ENCODE measurements at regions not wholly inside any gene's neighbourhood (a gene's known extent, or its start where the extent isn't known, plus 50 kb on each side); places are given as distances from the start of the nearest gene placed in this dataset.
"Not testable (repeated sequence)": the region's sequence is repeated elsewhere in the genome, so short reads cannot be mapped to it uniquely, and the experiment has no call there.

DNA sequence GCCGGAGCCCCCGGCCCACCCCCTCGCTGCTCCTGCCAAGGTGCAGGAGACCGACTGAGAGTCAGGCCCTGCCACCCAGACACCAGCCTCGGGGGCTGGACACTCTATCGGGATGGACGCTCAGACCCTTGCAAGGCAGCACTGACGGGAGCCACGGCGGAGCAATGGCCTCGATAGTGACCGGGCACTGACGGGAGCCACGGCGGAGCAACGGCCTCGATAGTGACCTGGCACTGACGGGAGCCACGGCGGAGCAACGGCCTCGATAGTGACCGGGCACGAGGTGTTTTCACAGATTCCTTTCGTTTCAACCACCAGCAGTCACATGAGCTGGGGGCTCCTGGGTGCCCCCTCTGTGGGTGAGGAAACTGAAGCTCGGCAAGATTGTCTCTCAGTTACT is 123.6 kb upstream of the PPP1R26 start:
- Histone ChIP-seq H3K27ac (no peak overlapping the region), H3K27me3 (no peaks in the 10 kb centered on the region), H3K4me1 (no peaks in the 10 kb centered on the region), H3K4me3 (no peak overlapping the region), H3K36me3 (no peaks in the 10 kb centered on the region), H3K9me3 (no peaks in the 10 kb centered on the region)
- ATAC-seq (no peak), DNase-seq (no peak)
- TF ChIP-seq, protein P1, sequence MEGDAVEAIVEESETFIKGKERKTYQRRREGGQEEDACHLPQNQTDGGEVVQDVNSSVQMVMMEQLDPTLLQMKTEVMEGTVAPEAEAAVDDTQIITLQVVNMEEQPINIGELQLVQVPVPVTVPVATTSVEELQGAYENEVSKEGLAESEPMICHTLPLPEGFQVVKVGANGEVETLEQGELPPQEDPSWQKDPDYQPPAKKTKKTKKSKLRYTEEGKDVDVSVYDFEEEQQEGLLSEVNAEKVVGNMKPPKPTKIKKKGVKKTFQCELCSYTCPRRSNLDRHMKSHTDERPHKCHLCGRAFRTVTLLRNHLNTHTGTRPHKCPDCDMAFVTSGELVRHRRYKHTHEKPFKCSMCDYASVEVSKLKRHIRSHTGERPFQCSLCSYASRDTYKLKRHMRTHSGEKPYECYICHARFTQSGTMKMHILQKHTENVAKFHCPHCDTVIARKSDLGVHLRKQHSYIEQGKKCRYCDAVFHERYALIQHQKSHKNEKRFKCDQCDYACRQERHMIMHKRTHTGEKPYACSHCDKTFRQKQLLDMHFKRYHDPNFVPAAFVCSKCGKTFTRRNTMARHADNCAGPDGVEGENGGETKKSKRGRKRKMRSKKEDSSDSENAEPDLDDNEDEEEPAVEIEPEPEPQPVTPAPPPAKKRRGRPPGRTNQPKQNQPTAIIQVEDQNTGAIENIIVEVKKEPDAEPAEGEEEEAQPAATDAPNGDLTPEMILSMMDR (IDR thresholded peaks at IDR 0.05) = no peak
- intact Hi-C loops (cut with DNase I) = no loop called here

DNA sequence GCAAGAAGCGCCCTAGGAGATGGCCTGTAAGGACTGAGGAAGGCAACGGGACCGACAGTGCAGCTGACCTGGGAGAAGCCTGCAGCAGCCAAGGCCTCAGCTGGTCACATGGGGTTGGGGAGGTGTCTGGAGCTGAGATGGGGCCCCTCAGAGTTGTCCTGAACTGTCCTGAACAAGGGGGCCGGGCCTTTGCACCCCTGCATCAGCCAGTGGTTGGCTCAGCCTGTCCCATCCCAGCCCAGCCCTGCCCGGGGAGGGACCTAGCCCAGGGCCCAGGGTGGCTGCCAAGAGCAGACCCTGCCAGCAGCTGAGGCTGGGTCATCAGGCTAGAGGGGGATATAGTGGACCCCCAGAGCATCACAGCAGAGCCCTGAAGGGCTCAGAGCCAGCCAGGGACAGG is 122.8 kb upstream of the PPP1R26 start:
- ATAC-seq (no peak), DNase-seq (no peak)
- Histone ChIP-seq H3K36me3 (no peaks in the 10 kb centered on the region), H3K27ac (no peak overlapping the region), H3K4me3 (no peak overlapping the region), H3K27me3 (no peaks in the 10 kb centered on the region), H3K9me3 (no peaks in the 10 kb centered on the region), H3K4me1 (no peaks in the 10 kb centered on the region)
- TF ChIP-seq, protein P1 (IDR thresholded peaks at IDR 0.05) = no peak
- intact Hi-C loops (cut with DNase I) = no loop called here

DNA sequence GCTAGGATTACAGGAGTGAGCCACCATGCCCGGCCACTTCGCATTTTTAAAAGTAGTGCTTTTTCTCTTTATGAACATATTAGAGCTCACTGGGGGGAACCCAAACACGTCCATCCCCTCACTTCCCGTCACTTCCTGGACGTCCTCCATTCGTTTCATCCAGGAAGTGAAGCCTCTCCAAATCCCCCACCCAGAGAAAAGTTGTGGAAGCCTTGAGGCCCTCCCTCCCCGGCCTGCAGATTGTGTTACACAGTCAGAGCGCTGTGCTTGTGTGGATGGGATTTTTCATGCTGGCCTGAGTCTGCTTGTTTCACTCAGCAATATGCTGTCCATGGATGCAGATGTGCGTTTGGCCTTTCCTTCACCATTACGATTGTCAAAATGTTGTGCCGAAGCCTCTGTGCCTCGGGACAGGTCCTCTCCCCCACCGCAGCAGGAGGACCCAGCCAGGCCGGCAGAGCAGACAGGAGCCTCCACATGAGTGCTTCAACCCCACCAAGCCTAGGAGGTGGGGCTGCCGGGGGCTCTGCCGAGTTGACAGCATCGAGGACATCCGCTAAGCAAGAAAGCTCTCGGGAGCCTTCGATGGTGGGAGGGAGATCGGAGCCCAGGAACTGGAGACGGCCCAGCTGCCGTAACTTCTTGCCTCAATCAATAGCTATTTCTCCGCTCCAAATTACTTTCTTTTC is 121.6 kb upstream of the PPP1R26 start:
- Histone ChIP-seq H3K9me3 (no peaks in the 10 kb centered on the region), H3K4me3 (no peak overlapping the region), H3K27me3 (no peaks in the 10 kb centered on the region), H3K36me3 (no peaks in the 10 kb centered on the region), H3K27ac (no peak overlapping the region), H3K4me1 (no peaks in the 10 kb centered on the region)
- ATAC-seq (no peak), DNase-seq (no peak)
- intact Hi-C loops (cut with DNase I) = no loop called here
- TF ChIP-seq, protein P1 (IDR thresholded peaks at IDR 0.05) = no peak

DNA sequence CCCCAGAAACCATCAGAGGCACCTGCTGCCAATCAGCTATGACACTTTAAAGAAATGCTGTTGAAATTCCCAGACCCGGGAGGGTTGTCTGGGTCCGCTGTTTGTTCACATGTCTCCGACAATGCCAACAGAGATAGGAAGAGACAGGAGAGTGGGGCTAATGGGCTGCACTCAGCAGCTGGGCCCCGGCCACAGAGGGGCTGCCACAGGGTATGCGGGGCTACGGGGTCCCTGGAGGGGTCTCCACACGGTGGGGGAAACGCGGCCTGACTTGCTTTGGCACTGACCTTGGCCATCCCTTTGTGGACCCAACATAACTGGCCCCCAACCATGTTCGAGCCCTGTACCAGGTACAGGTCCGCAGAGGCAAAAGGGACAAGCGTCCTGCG is 121.0 kb upstream of the PPP1R26 start:
- TF ChIP-seq, protein P1 (IDR thresholded peaks at IDR 0.05) = no peak
- H3K4me3 ChIP-seq = no peak overlapping the region

DNA sequence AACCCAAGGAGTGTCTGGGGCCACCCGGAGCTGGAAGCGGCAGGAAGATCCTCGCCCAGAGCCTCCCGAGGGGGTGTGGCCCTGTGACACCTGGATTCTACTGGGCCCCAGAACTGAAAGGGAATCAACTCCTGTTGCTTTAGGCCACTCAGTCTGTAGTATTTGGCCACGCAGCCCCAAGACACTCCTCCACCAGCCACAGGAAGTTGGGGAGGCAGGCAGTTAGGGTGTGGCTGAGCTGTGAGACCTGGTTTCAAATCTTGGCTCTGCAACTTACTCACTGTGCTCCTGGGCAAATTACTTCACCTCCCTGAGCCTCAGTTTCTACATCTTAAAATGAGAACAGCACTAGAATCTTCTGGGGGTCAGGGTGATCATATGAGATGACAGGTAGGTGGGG is 119.8 kb upstream of the PPP1R26 start:
- H3K27ac ChIP-seq = no peak overlapping the region
- intact Hi-C loops (cut with DNase I) = no loop called here
- ATAC-seq (no peak), DNase-seq (no peak)
- TF ChIP-seq, protein P1 (IDR thresholded peaks at IDR 0.05) = no peak
- H3K4me3 ChIP-seq = no peak overlapping the region
- H3K36me3 ChIP-seq = no peaks in the 10 kb centered on the region
- H3K4me1 ChIP-seq = no peaks in the 10 kb centered on the region
- no peaks in the 10 kb centered on the region for H3K27me3 ChIP-seq
- H3K9me3 ChIP-seq = no peaks in the 10 kb centered on the region

More for the DNA sequence above, 121.0 kb upstream of the PPP1R26 start:
- Histone ChIP-seq H3K27ac (no peak overlapping the region), H3K4me1 (no peaks in the 10 kb centered on the region), H3K36me3 (no peaks in the 10 kb centered on the region), H3K9me3 (no peaks in the 10 kb centered on the region), H3K27me3 (no peaks in the 10 kb centered on the region)
- DNase-seq = no peak
- no peak for ATAC-seq
- intact Hi-C loops (cut with DNase I) = no loop called here

DNA sequence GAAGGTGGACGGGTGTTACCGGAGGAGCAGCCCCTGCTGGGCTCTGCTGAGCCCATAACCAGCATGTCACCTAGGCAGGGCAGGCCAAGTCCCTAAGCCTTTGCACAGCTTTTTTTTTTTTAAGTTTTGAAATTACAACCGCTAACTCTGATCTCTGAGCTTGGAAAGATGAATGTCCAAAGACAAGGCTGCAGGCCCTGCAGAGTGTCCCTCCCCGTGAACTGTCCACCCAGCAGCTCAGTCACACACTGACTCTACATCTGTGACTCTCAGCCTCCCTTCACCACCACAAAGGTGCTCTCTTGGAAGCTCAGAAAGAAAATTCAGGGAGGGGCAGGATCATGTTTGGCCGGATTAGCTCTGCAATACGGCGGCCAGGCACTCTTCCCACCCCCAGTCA is 119.0 kb upstream of the PPP1R26 start:
- Histone ChIP-seq H3K27me3 (no peaks in the 10 kb centered on the region), H3K4me3 (no peak overlapping the region), H3K27ac (no peak overlapping the region), H3K4me1 (no peaks in the 10 kb centered on the region), H3K9me3 (no peaks in the 10 kb centered on the region), H3K36me3 (no peaks in the 10 kb centered on the region)
- ATAC-seq = no peak
- intact Hi-C loops (cut with DNase I) = no loop called here
- no peak for DNase-seq
- TF ChIP-seq, protein P1 (IDR thresholded peaks at IDR 0.05) = no peak

DNA sequence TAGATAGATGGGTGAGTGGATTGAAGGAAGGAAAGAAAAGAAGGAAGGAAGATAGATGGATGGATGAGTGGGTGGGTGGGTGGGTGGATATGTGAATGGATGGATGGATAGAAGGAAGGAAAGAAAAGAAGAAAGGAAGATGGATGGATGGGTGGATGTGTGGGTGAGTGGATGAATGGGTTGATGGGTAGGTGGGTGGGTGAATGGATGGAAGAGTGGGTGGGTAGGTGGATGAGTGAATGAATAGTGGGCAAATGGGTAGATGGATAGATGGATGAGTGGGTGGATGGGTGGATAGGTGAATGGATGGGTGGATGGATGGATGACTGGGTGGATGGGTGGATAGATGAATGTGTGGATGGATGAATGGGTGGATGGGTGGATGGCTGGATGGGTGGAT is 117.9 kb upstream of the PPP1R26 start:
- H3K9me3 ChIP-seq; intact Hi-C loops (cut with DNase I); H3K27ac ChIP-seq; H3K27me3 ChIP-seq; H3K4me1 ChIP-seq; H3K4me3 ChIP-seq; ATAC-seq; DNase-seq; H3K36me3 ChIP-seq: not testable (repeated sequence)
